ENCODE measurements at regions not wholly inside any gene's neighbourhood (a gene's known extent, or its start where the extent isn't known, plus 50 kb on each side); places are given as distances from the start of the nearest gene placed in this dataset.

GRCh38 chr7:47636433-47637175 lies 54.7 kb upstream of the TNS3 start:
- H3K4me3 ChIP-seq (replicated peaks in 1 of 2; ENCODE audit: low read depth in 2 of 2, low read length in 2 of 2) = no peak overlapping the region
- no peak for TF ChIP-seq CTCF (IDR thresholded peaks at IDR 0.05; ENCODE audit: low read depth, low read length)
- peak in 1 of 2 donors; percentile 17 for DNase-seq (ENCODE audit: low read depth in 2 of 2)

GRCh38 chr7:47636081-47636432 lies 54.1 kb upstream of the TNS3 start:
- no peak for TF ChIP-seq CTCF (IDR thresholded peaks at IDR 0.05; ENCODE audit: low read depth, low read length)
- no peak overlapping the region for H3K4me3 ChIP-seq (replicated peaks in 1 of 2; ENCODE audit: low read depth in 2 of 2, low read length in 2 of 2)
- no peak for DNase-seq (ENCODE audit: low read depth in 2 of 2)

- no peak overlapping the region for H3K4me3 ChIP-seq (replicated peaks in 1 of 2; ENCODE audit: low read depth in 2 of 2, low read length in 2 of 2)
- DNase-seq (ENCODE audit: low read depth in 2 of 2) = peak in 1 of 2 donors; percentile 21
- no peak for TF ChIP-seq CTCF (IDR thresholded peaks at IDR 0.05; ENCODE audit: low read depth, low read length)
Observed at GRCh38 chr7:47635091-47636080, 53.5 kb upstream of the TNS3 start.

- no peak overlapping the region for H3K4me3 ChIP-seq (replicated peaks in 1 of 2; ENCODE audit: low read depth in 2 of 2, low read length in 2 of 2)
- peak in 1 of 2 donors; percentile 50 for DNase-seq (ENCODE audit: low read depth in 2 of 2)
- TF ChIP-seq CTCF (IDR thresholded peaks at IDR 0.05; ENCODE audit: low read depth, low read length) = no peak
Observed at GRCh38 chr7:47634273-47634672, 52.4 kb upstream of the TNS3 start.

- H3K4me3 ChIP-seq (replicated peaks in 1 of 2; ENCODE audit: low read depth in 2 of 2, low read length in 2 of 2) = no peak overlapping the region
- DNase-seq (ENCODE audit: low read depth in 2 of 2) = no peak
- TF ChIP-seq CTCF (IDR thresholded peaks at IDR 0.05; ENCODE audit: low read depth, low read length) = no peak
Observed at GRCh38 chr7:47633134-47633533, 51.2 kb upstream of the TNS3 start.

All from cardiac fibroblast (primary cell).